H9 (cell line): ENCODE measurements at regions not wholly inside any gene's neighbourhood (a gene's known extent, or its start where the extent isn't known, plus 50 kb on each side); places are given as distances from the start of the nearest gene placed in this dataset.

Experiments
- DNase-seq: peaks from one replicate; pipeline ENCODE4 v3.0.0-alpha.2; 2017
- H2AFZ ChIP-seq: one replicate; pipeline ENCODE4 v1.6.1; 2013; ENCODE audit warnings: mild to moderate bottlenecking, low read length, control low read depth, moderate library complexity
- H2AK5ac ChIP-seq: 2 replicates; pipeline ENCODE4 v1.6.1; 2013; ENCODE audit warnings: low read length, control low read depth, mixed read lengths; ENCODE audit not compliant: insufficient read length
- H2BK120ac ChIP-seq: one replicate; pipeline ENCODE4 v1.6.1; 2013; ENCODE audit warnings: low read depth, mild to moderate bottlenecking, low read length, control low read depth, inconsistent platforms; ENCODE audit not compliant: poor library complexity, severe bottlenecking
- H2BK12ac ChIP-seq: 2 replicates; pipeline ENCODE4 v1.6.1; 2013; ENCODE audit warnings: low read length, control low read depth, mixed read lengths, low read depth; ENCODE audit not compliant: insufficient read length
- H2BK15ac ChIP-seq: 2 replicates; pipeline ENCODE4 v1.6.1; 2013; ENCODE audit warnings: low read depth, low read length, control low read depth
- H2BK20ac ChIP-seq: one replicate; pipeline ENCODE4 v1.6.1; 2013; ENCODE audit warnings: low read depth, mild to moderate bottlenecking, low read length, control low read depth, inconsistent platforms; ENCODE audit not compliant: poor library complexity, severe bottlenecking
- H2BK5ac ChIP-seq: 2 replicates; pipeline ENCODE4 v1.6.1; 2013; ENCODE audit warnings: low read length, control low read depth, mixed read lengths; ENCODE audit not compliant: insufficient read length
- H3K14ac ChIP-seq: 2 replicates; pipeline ENCODE4 v1.6.1; 2013; ENCODE audit warnings: low read length, control low read depth; ENCODE audit not compliant: insufficient read depth
- H3K18ac ChIP-seq: 2 replicates; pipeline ENCODE4 v1.6.1; 2013; ENCODE audit warnings: low read depth, mild to moderate bottlenecking, mixed read lengths, low read length, control low read depth; ENCODE audit not compliant: insufficient read length
- H3K23ac ChIP-seq: 2 replicates; pipeline ENCODE4 v1.6.1; 2013; ENCODE audit warnings: low read length, control low read depth, mixed read lengths, low read depth; ENCODE audit not compliant: insufficient read length
- H3K23me2 ChIP-seq: 2 replicates; pipeline ENCODE4 v1.6.1; 2013; ENCODE audit warnings: low read depth, mild to moderate bottlenecking, mixed read lengths, low read length, control low read depth; ENCODE audit not compliant: insufficient read length, poor library complexity, severe bottlenecking
- H3K27ac ChIP-seq: 2 replicates; pipeline ENCODE4 v1.5.1; 2013; ENCODE audit warnings: low read length, control low read depth, mixed read lengths, low read depth; ENCODE audit not compliant: insufficient read length
- H3K27me3 ChIP-seq: 2 replicates; pipeline ENCODE4 v1.6.1; 2013; ENCODE audit warnings: low read length, control low read depth, inconsistent platforms; ENCODE audit not compliant: insufficient read depth
- H3K4ac ChIP-seq: 2 replicates; pipeline ENCODE4 v1.6.1; 2013; ENCODE audit warnings: low read depth, mild to moderate bottlenecking, control low read depth, inconsistent platforms, low read length, moderate library complexity
- H3K4me1 ChIP-seq: 2 replicates; pipeline ENCODE4 v1.6.1; 2013; ENCODE audit warnings: low read length, control low read depth, inconsistent platforms; ENCODE audit not compliant: insufficient read depth
- H3K4me2 ChIP-seq: 2 replicates; pipeline ENCODE4 v1.6.1; 2013; ENCODE audit warnings: low read length, control low read depth, mixed read lengths; ENCODE audit not compliant: insufficient read length, insufficient read depth
- H3K56ac ChIP-seq: 2 replicates; pipeline ENCODE4 v1.6.1; 2013; ENCODE audit warnings: low read depth, mild to moderate bottlenecking, mixed read lengths, low read length, control low read depth; ENCODE audit not compliant: insufficient read length
- H3K79me1 ChIP-seq: 2 replicates; pipeline ENCODE4 v1.6.1; 2013; ENCODE audit warnings: low read depth, mild to moderate bottlenecking, moderate library complexity, low read length, control low read depth, inconsistent platforms; ENCODE audit not compliant: insufficient read depth, poor library complexity, severe bottlenecking
- H3K79me2 ChIP-seq: 2 replicates; pipeline ENCODE4 v1.6.1; 2013; ENCODE audit warnings: low read length, control low read depth, inconsistent platforms; ENCODE audit not compliant: insufficient read depth
- H3K9ac ChIP-seq: 2 replicates; pipeline ENCODE4 v1.6.1; 2013; ENCODE audit warnings: low read length, control low read depth, mixed read lengths; ENCODE audit not compliant: insufficient read length; ENCODE audit errors: extremely low read depth
- H3K9me3 ChIP-seq: one replicate; pipeline ENCODE4 v1.6.1; 2013; ENCODE audit warnings: low read depth, low read length, inconsistent platforms; ENCODE audit not compliant: control insufficient read depth
- H3T11ph ChIP-seq: one replicate; pipeline ENCODE4 v1.6.1; 2013; ENCODE audit warnings: mild to moderate bottlenecking, low read length, control low read depth, inconsistent platforms
- H4K20me1 ChIP-seq: one replicate; pipeline ENCODE4 v1.6.1; 2013; ENCODE audit not compliant: control insufficient read depth, insufficient read length, insufficient read depth
- H4K5ac ChIP-seq: 2 replicates; pipeline ENCODE4 v1.6.1; 2013; ENCODE audit warnings: low read depth, mild to moderate bottlenecking, mixed read lengths, low read length, control low read depth; ENCODE audit not compliant: insufficient read length
- H4K8ac ChIP-seq: replicated peaks from 2 replicates; pipeline ENCODE4 v1.6.1; 2013; ENCODE audit warnings: low read length, control low read depth, mixed read lengths, low read depth; ENCODE audit not compliant: insufficient read length
- H4K91ac ChIP-seq: 2 replicates; pipeline ENCODE4 v1.6.1; 2013; ENCODE audit warnings: low read depth, mild to moderate bottlenecking, moderate library complexity, mixed read lengths, low read length, control low read depth; ENCODE audit not compliant: insufficient read length
- H3K27ac Mint-ChIP-seq, 3 experiments: 2 replicates in 2 of 3; 3 replicates in 1 of 3; pipeline ENCODE4 v1.8.0; 2020 to 2021; ENCODE audit warnings: mixed read lengths in 3 of 3, mild to moderate bottlenecking in 1 of 3, moderate library complexity in 1 of 3
- H3K27me3 Mint-ChIP-seq: 2 replicates; pipeline ENCODE4 v1.8.0; 2021; ENCODE audit warnings: low read depth, mild to moderate bottlenecking, moderate library complexity, mixed read lengths
- H3K36me3 Mint-ChIP-seq, 3 experiments: 2 replicates in 2 of 3; 3 replicates in 1 of 3; pipeline ENCODE4 v1.8.0; 2020 to 2021; ENCODE audit warnings: low read depth in 3 of 3, mixed read lengths in 3 of 3; ENCODE audit not compliant: insufficient read depth in 1 of 3
- H3K4me1 Mint-ChIP-seq, 2 experiments: 2 replicates each; pipeline ENCODE4 v1.8.0; 2020; ENCODE audit warnings: mixed read lengths in 2 of 2
- H3K4me3 Mint-ChIP-seq, 2 experiments: 2 replicates in 1 of 2; 3 replicates in 1 of 2; pipeline ENCODE4 v1.8.0; 2020 to 2021; ENCODE audit warnings: mild to moderate bottlenecking in 2 of 2, mixed read lengths in 2 of 2, moderate library complexity in 1 of 2
- H3K9me3 Mint-ChIP-seq, 2 experiments: 2 replicates in 1 of 2; 3 replicates in 1 of 2; pipeline ENCODE4 v1.8.0; 2020; ENCODE audit warnings: mild to moderate bottlenecking in 2 of 2, mixed read lengths in 2 of 2, moderate library complexity in 1 of 2
- CTCF ChIP-seq: fragments of 200-600 bp; sonication (generic); conservative IDR thresholded peaks from 3 replicates; pipeline ENCODE4 v1.8.0; 2021; ENCODE audit warnings: antibody characterized with exemption, mild to moderate bottlenecking
- WGBS: extraction: QIAGEN DNeasy Blood & Tissue Kit; methylation state at CpG from one replicate; pipeline ENCODE4 v1.1.7; 2013; ENCODE audit warnings: missing lambda C conversion rate, low lambda C conversion rate, mixed read lengths; ENCODE audit not compliant: insufficient read length; ENCODE audit errors: extremely low coverage; 5-methylcytosine and 5-hydroxymethylcytosine counted together

- H3K9me3 Mint-ChIP-seq = peaks cover 2 to 3% of the 10 kb centered on the region in 2 experiments; a peak in 2 of 5 replicates
- Histone ChIP-seq H4K5ac (no peak overlapping the region), H3K9me3 (no peaks in the 10 kb centered on the region), H3K4me1 (no peaks in the 10 kb centered on the region), H3K27me3 (no peaks in the 10 kb centered on the region), H4K91ac (no peak overlapping the region), H4K20me1 (no peaks in the 10 kb centered on the region), H3K79me1 (no peaks in the 10 kb centered on the region), H3K9ac (no peak overlapping the region), H2BK120ac (no peak overlapping the region), H3K23ac (no peak overlapping the region), H3K56ac (no peak overlapping the region), H3K27ac (no peak overlapping the region), H2AFZ (no peak overlapping the region), H3K14ac (no peak overlapping the region), H3K23me2 (no peaks in the 10 kb centered on the region), H2BK12ac (no peak overlapping the region), H4K8ac (no peak overlapping the region), H3T11ph (no peak overlapping the region), H3K4me2 (no peak overlapping the region), H3K18ac (no peak overlapping the region), H3K79me2 (no peaks in the 10 kb centered on the region), H2BK15ac (no peak overlapping the region), H3K4ac (no peak overlapping the region), H2AK5ac (no peak overlapping the region), H2BK20ac (no peak overlapping the region), H2BK5ac (no peak overlapping the region)
- no peak for DNase-seq
- 0 out of 7 replicates have a peak, but pooled peaks cover 0 to 4% (median 0%) of the 10 kb centered on the region in 3 experiments for H3K36me3 Mint-ChIP-seq
- no CpG with 5 or more reads among the region's 9 CpGs for WGBS
- no peak for TF ChIP-seq CTCF
- H3K4me3 Mint-ChIP-seq = no peak overlapping the region
- H3K27ac Mint-ChIP-seq = no peak overlapping the region
- no peaks in the 10 kb centered on the region for H3K4me1 Mint-ChIP-seq
- H3K27me3 Mint-ChIP-seq = peaks cover 2% of the 10 kb centered on the region; the same call in 1 of the 2 replicates
Measured at GRCh38 chr16:54696970-54697369, 233.7 kb upstream of the IRX5 start.
